Activated CD4-positive, CD25-positive, alpha-beta regulatory T cell treated with anti-CD3 and anti-CD28 coated beads, Interleukin-2, amount 50 U/mL, for 16 hours (primary cell): ENCODE measurements at regions not wholly inside any gene's neighbourhood (a gene's known extent, or its start where the extent isn't known, plus 50 kb on each side); places are given as distances from the start of the nearest gene placed in this dataset.

ENCODE experiments used
- DNase-seq: peaks from one replicate; pipeline ENCODE4 v3.0.0-alpha.2; 2020; ENCODE audit warnings: low read depth, low spot score

DNA sequence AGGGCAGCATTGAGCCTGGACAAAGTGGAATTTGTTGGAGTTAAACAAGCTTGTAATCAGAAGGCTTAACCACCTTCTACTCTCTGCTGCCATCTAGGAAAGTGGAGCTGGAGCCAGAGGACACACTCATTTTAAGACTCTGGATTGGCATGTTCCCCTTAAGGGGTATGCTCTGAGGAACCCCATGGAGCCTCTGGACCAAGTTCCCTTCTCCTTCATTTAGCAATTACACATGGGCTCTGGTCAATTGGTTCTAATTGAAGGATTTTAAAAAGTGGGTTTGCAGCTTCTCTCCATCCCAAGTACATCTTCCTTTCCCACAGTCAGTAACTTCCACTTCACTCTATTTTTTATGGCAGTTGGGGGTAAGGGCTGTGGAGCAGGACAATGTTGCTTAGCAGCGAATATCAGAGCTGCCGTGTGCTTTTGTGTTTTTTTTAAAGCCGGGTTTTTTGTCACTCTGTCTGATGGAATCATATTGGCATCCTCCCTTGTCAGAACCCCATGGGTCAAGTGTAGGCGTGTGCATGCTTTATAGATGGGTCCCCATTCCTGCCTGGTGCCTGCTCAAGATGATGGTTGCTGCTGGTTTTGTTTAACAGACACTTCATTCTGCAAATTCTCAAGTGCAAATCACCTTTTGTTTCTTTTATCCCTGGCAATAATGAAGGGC lies 330.7 kb upstream of the ADAMTSL1 start:
- DNase-seq: no peak

DNA sequence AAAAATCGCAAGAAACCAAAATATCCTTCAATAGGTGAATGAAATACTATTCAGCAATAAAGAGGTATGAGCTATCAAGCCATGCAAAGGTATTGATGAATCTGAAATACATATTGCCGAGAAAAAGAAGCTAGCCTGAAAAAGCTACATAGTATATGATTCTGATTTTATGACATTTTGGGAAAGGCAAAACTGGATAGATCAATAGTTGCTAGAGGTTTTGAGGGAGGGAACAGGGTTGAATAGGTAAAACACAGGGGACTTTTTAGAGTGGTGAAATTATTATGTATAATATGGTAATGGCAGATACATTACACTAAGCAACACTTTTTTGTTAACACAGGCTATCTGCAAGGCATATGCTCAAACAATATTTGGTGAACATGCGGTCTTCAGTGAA lies 327.6 kb upstream of the ADAMTSL1 start:
- DNase-seq: no peak

GRCh38 chr9:18149471-18150011 lies 324.4 kb upstream of the ADAMTSL1 start:
- no peak for DNase-seq

DNA sequence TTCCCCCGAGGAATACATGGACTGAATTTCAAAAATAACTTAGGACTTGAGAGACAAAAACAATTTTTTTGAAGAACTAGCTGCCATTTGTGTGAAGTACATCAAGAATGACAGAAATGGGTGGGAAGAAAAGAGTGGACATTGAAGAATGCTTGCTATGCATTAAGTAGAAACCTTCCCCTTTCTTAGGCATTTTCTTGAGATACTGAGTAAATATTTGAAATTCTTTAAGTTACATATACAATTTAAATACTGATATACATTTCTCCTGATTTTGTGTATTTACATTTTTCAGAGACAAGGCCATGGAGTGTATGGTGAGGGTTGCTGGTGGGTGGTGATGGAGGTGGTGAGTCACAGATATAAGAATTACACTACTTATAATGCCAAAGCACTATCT lies 319.3 kb upstream of the ADAMTSL1 start:
- DNase-seq: no peak

GRCh38 chr9:18159254-18159653 lies 314.7 kb upstream of the ADAMTSL1 start:
- DNase-seq: no peak

DNA sequence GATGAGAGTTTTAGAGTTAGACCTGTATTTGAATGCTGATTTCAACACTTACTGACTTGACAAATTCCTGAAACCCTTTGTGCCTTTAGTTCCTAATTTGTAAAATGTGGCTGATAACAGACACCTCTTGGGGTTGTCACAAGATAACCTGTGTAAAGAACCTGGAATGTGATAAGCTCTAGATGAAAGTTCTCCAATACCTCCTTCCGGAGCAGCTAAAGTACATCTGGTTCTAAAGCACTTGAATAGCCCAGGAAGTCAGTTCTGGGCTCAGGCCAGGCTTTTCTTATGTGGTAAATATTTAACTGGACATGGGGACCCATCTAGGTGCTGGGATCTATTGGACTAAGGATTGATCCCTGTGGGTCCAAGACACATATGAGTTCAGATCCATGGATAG lies 310.8 kb upstream of the ADAMTSL1 start:
- no peak for DNase-seq

DNA sequence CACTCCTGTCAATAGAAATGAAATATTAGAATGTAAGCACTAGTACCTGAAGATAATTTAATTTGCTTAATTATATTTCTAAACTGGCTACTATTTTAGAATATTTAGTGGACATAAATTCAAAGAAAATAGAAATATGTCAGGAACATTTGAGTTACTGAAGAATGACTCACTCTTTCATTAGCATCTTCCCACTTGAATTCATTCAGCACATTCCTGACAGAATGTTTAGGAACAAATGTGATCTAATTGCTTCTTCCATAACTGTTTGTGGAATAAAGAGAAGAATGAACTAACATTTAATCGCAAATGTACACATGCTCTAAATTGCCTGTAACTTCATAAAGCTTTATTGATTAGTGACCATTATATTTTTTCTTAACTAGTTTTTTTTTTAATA lies 306.2 kb upstream of the ADAMTSL1 start:
- DNase-seq: no peak

DNA sequence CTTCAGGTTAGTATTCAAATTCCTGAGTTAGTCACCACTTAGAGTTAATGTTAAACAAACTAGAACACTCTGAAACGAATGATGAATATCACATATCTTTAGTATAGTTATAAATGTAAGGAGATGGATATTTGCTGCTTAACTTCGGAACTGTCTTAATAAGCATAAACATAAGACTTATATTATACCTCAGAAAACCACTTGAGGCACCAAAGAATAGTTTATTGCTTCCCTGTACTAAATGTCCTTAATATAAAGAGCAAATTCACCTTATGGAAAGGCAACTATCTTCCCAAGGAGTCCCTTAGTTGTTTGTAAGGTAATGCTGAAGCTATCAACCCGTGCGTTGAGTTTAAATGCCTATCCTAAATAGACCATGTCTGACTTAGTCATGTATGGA lies 300.0 kb upstream of the ADAMTSL1 start:
- DNase-seq: no peak

DNA sequence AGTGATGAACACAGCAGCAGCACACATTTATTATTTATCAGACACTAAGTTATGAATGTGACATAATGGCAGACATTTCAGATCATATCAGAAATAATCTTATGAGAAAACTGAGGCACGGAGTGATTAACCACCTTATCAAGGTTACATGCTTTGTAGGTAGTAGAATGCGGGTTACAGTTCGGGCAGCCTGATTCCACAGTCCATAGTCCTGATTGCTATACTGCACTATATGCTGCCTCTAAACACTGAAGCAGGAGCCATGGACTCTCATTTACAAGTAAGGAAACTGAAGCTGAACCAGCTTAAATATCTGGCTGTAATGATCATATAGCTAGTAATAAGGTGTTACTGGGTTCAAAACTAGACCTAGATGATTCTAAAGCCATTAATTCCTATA lies 291.3 kb upstream of the ADAMTSL1 start:
- DNase-seq: no peak

GRCh38 chr9:18183974-18184373 lies 290.0 kb upstream of the ADAMTSL1 start:
- no peak for DNase-seq

- no peak for DNase-seq
Measured at GRCh38 chr9:18184401-18184800, 289.6 kb upstream of the ADAMTSL1 start.

- no peak for DNase-seq
Measured at GRCh38 chr9:18185196-18185595, 288.8 kb upstream of the ADAMTSL1 start.

DNA sequence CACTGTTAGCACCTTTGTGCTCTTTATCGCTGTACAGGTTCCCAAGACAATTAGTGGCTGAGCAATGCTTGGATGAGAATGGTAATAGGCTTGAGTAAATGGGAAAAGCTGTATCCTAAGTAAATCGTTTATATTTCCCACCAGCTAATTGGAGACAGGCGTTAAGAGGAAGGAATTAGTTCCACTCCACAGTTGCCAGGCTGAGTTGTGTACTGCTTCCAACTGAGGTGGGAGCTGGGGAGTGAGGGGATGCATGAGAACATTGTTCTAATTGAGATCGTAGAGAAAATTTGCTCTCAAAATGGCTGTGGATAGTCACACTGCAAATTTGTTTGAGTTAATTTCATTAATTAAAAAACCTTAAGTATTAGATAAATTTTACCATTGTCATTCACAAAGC lies 285.0 kb upstream of the ADAMTSL1 start:
- DNase-seq: no peak

GRCh38 chr9:18189871-18190670 lies 283.9 kb upstream of the ADAMTSL1 start:
- DNase-seq: no peak

DNA sequence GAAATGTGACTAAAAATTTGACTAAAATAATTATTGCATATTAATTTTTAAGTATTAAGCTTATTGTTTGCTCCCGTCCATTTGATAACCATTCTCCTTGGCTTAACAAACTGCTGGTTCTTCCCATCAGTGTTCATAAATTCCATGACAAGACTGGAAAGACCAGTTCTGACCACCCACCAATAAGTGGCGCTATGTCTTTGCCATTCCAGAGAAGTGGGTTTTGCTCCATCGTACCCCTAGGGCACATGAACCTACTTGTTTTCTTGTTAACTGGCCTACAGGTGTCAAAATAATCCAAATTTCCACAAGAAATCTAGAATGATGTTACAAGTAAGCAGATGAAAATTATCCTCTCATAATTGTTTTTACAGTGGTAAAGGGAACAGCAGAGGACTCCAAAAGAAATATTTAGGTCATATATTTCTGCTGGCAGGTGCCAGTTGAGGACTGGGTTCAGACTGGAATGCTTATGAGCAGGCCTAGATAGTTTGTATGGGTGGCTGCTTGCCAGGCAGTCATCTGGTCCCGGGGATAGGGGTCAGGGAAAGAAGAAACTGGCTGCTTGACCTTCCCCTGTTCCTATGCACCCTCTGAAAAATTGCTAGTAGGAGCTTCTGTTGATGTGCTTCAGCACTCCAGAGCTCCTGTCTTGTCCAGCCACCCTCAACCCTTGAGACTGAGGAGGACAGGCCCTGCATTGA lies 283.1 kb upstream of the ADAMTSL1 start:
- no peak for DNase-seq

DNA sequence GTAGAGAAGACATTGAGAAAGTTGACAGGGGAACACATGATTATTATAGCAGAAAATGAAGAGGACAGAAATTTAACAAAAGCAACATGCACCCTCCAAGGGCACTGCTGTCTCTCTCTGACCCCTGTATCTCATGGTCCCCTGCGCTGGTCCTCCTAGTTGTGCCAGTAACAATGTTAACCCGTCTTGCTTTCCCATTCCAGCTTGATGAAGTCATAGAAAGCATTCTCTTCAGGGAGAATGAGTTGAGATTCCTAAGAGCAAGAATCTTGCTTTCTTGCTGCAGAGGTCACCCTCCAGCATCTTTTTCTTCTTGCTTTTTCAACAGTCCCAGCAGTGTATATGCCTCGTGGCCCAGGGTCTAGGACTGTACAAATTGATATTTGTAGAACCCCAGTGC lies 279.6 kb upstream of the ADAMTSL1 start:
- no peak for DNase-seq

- no peak for DNase-seq
Measured at GRCh38 chr9:18195223-18195622, 278.7 kb upstream of the ADAMTSL1 start.

DNA sequence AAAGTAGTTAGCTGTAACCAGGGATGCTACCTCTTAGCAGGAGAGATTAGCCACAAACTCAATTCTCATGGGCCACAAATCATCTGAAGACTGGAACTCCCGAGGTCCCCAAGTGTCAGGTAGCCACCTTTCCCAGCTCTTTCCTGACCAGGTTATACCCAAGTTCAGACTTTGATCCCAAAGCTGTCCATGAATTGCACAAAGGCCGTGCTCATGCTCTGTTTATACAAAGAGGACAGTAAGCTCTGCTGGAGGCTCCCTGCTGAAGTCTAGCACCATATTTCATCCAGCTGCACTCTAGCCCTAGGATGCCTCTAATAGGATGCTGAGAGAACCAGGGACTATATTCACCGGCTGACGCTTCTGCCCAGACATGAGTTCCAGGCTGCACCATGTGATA lies 271.0 kb upstream of the ADAMTSL1 start:
- DNase-seq: no peak

DNA sequence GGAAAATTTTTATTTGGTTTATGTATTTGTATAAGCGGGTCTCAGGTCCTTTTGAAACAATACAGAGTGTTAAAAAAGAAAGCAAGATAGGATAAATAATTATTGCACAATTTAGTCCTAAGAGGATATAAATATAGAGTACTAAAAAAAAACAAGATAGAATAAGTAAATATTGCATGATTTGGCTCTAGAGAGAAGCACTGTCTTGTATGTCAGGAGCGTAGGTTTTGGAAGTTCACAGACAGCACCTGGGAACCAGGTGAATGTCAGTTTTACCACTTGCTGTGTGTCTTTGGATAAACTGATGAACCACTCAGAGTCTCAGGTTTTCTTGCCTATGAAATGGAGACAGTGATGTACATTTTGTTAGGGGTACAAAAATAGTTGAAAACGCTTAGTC lies 266.2 kb upstream of the ADAMTSL1 start:
- DNase-seq: no peak

DNA sequence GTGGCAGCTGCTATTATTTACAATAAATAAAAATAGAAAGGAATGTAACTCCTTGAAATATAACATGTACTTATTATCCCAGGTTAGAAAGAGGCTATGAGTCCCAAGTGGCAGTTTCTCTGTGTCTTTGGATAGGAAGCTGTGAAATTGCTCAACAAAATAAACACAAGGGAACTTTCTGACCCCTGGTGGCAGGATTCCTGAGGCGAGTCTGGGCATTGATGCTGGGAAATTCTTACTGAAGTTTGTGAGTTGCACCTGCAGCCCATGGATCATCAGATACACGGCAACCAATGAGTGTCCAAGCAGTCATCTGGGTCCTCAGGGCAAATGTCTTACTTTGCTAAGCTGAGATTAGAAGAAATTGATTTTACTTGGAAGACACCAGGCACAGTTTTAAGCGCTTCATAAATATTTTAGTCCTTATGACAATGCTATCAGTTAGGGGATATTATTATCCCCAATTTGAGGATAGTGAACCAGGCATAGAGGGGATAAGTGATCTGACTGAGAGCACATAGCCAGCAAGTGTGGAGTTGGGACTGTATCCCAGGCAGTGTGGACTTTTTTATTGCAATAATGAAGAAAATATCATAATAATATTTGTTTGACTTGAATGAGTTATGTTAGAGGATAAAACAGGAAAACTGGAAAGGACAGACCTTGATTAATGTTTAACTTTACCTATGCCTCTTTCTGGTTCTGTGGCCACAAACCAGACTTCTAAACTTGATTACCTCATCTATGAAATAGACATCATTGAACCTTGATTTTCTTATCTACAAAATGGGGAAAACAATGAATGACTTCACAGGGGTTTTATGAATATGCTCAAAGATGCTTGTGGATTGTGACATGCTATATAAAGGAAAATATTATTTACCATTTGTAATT lies 265.5 kb upstream of the ADAMTSL1 start:
- DNase-seq: no peak

DNA sequence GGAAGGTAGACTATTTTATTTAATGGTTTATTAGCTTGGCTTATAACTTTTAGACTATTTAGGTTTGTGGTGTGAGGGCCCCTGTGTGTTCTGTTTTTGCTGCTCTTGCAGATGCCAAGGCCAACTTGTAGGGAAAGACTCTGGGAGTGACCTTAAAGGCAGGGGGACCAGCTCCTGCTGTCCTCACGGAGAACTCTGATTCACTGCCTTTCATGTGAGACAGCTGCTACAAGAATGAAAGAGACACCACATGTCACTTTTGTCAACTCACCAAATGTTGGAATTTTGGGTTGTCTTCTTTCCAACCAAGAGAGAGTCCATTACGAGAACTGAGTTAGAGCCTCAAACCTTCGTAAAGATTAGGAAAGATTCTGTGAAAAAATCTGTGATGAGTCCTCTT lies 258.3 kb upstream of the ADAMTSL1 start:
- no peak for DNase-seq
